ENCODE measurements at regions not wholly inside any gene's neighbourhood (a gene's known extent, or its start where the extent isn't known, plus 50 kb on each side); places are given as distances from the start of the nearest gene placed in this dataset.

DNA sequence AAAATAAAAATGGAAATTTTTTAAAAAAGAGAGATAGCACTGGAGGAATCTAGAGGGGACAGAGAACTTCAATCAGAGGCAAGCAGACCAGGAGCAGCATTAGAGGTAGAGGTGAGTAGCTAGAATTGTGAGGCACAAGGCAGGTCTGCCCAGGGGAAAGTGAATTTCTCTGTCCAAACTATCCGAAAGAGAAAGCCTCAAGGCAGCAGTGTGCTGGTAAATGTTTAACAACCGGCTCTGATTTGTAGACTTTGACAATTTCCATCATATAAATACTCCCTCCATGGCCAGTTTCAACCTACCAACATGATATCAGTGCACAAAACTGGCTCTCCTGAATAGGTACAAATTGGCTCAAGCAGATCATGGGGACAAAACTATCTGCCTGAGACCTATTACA lies 160.6 kb upstream of the EGLN3 start:
- H3K4me3 ChIP-seq (ENCODE audit: low read depth, low read length) = no peak overlapping the region
- TF ChIP-seq, protein P1, sequence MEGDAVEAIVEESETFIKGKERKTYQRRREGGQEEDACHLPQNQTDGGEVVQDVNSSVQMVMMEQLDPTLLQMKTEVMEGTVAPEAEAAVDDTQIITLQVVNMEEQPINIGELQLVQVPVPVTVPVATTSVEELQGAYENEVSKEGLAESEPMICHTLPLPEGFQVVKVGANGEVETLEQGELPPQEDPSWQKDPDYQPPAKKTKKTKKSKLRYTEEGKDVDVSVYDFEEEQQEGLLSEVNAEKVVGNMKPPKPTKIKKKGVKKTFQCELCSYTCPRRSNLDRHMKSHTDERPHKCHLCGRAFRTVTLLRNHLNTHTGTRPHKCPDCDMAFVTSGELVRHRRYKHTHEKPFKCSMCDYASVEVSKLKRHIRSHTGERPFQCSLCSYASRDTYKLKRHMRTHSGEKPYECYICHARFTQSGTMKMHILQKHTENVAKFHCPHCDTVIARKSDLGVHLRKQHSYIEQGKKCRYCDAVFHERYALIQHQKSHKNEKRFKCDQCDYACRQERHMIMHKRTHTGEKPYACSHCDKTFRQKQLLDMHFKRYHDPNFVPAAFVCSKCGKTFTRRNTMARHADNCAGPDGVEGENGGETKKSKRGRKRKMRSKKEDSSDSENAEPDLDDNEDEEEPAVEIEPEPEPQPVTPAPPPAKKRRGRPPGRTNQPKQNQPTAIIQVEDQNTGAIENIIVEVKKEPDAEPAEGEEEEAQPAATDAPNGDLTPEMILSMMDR (IDR thresholded peaks at IDR 0.05; ENCODE audit: low read depth, low read length) = no peak

DNA sequence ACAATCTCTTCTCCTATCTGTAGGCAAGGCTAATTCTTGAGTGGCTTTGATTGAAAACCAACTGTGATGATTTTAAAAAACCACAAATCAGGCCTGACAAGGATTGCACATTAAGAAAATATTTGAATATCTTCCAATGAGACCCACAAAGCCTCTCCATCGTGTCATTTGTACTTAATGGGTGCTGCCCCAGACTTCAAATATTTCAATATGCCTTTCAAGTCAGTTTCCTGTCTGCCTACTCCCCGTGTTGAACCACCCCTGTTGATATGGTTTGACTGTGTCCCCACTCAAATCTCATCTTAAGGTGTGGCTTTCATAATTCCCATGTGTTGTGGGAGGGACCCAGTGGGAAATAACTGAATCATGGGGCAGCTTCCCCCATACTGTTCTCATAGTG lies 159.7 kb upstream of the EGLN3 start:
- TF ChIP-seq, protein P1 (IDR thresholded peaks at IDR 0.05; ENCODE audit: low read depth, low read length) = no peak
- H3K4me3 ChIP-seq (ENCODE audit: low read depth, low read length) = no peak overlapping the region

DNA sequence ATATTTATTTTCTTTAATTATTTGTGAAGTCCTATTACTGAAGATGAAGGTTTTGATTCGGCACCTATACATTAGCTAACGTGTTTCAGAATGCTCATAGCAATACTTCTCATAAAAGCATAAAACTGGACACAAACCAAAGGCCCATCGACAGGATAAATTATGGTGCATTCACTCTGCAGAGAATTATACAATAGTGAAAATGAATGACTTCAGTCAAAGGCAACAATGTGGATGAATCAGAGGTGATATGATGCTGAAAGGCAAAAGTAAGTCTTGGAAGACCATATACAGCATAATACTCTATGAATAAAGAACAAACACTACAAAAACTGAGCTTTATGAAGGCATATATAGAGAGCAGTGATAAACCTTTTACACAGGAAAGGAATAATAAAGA lies 156.6 kb upstream of the EGLN3 start:
- no peak overlapping the region for H3K4me3 ChIP-seq (ENCODE audit: low read depth, low read length)
- TF ChIP-seq, protein P1 (IDR thresholded peaks at IDR 0.05; ENCODE audit: low read depth, low read length) = no peak

DNA sequence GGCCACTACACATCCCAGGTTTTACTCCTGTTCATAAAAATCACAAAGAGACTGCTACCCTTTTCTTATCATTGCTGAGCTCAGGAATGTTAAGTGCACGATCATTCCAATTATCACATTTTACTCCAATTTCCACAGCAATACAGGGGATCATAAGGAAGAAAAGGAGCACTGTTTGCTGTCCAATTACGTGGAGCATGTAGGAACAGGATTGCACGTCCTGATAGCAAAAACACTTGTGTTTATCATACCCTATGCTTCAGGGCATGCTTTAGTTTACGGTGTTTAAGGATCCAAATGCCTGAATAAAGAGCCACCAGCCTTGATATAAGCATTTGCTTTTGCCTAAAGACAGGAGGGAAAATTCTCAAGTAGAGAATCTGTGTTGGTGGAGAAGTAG lies 155.4 kb upstream of the EGLN3 start:
- H3K4me3 ChIP-seq (ENCODE audit: low read depth, low read length) = no peak overlapping the region
- TF ChIP-seq, protein P1 (IDR thresholded peaks at IDR 0.05; ENCODE audit: low read depth, low read length) = no peak

DNA sequence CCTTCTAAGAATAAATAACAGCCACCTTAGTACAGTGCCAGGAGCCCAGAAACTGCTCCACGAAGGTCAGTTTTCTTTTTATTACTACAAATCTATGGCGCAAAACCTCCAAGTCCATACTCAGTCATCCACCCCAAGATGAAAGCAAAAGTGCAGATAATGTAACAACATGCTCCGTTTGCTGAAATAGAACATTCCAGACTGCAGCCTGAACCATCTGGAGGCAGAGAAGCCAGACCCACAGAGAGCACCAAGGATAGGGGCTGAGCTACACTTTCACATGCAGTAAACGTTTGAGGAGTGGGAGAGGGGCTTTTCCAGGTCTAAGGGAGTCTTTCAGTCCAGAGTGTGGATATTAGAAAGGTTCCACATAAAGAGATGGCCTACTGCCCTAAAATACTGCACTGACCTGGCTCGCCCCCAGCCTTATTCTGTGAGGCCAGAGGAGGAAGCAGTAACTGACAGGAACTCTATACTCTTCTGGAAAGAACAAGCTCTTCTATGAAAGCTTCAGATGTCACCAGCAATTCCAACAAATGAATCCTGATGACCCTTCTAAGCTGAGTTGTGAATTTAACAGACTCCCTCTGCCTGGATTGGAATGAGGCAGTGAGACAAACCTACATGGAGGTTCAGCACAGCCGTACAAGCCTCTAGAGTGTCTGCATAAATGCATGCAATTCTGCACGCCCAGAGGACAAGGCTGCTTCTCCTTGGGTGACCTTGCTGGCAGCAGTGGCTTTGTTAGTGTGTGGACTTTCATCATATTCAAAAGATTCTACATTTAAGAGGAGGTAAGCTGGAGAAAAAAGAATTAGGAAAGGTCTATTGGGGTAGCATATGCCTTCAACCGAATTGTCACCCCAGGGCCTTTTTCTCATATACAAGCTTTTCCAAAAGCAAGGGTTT lies 153.9 kb upstream of the EGLN3 start:
- TF ChIP-seq, protein P1 (IDR thresholded peaks at IDR 0.05; ENCODE audit: low read depth, low read length) = no peak
- no peak overlapping the region for H3K4me3 ChIP-seq (ENCODE audit: low read depth, low read length)

DNA sequence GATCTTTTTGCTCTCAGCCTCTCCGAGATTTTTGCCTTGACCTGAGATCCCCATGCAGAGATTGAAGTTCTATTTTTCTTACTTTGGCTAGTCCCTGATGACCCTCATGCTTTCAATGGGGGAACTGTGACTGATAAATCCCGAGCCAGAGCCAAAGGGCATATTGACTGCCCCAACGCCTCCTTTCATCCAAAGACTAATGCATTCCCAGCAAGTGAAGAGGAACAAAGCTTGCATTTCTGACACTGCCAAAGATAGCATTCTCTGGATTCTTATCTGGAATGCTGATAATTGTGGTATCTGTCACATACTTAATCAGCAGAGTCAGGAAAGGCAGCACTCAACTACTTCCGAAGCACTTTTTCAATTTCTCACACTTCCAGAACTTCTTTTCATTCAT lies 152.3 kb upstream of the EGLN3 start:
- TF ChIP-seq, protein P1 (IDR thresholded peaks at IDR 0.05; ENCODE audit: low read depth, low read length) = no peak
- H3K4me3 ChIP-seq (ENCODE audit: low read depth, low read length) = no peak overlapping the region

DNA sequence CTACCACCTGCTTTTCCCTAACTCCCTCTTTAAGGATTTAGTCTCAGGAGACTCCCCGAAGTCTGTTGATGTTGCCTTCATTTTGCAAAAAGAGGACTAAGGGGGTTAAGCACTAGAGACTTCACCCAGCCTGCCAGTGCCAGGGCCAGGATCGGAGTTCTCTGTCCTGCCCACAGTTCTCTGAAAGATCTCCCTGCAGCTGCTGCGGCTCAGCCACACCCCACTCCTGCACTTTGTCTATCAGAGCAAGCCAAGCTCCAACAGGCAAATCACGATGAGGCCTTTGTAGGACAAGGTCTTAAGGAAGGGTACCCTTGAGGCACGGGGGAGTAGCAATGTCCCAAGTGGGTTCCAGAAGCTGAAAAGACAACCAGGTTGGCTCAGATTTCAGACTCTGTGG lies 148.8 kb upstream of the EGLN3 start:
- H3K4me3 ChIP-seq (ENCODE audit: low read depth, low read length) = no peak overlapping the region
- TF ChIP-seq, protein P1 (IDR thresholded peaks at IDR 0.05; ENCODE audit: low read depth, low read length) = no peak
